GM12873 (cell line): ENCODE measurements at regions not wholly inside any gene's neighbourhood (a gene's known extent, or its start where the extent isn't known, plus 50 kb on each side); places are given as distances from the start of the nearest gene placed in this dataset.

Experiments used
- CTCF ChIP-seq: IDR thresholded peaks from 2 replicates; pipeline ENCODE4 v1.5.1; 2012; ENCODE audit warnings: low read depth, mild to moderate bottlenecking, moderate library complexity, low read length, control low read depth; ENCODE audit not compliant: insufficient read depth; ENCODE audit errors: missing control alignments

GRCh38 chr4:151983854-151984253 is 223.0 kb upstream of the GATB start:
- no peak for TF ChIP-seq CTCF

- TF ChIP-seq CTCF, result no peak
Measured at GRCh38 chr4:151979819-151980218, 219.0 kb upstream of the GATB start.

DNA sequence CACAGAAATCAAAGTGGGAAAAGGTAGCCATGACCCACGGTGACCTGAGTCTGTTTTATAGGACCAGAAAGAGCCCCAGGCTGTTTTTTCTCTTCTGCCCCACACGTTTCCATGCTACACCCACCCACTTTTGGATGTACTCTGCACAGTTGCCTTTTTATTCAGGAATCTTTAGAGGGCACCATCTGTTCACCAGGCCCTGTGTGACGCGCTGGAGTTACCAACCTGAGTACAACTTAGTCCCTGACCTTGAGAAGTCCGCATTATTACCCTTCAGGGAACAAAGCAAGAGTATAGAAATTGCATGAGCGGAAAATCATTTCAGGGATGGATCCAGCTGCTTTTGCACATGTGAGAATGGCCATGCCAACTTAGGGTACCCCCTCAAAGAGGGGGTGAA is 207.8 kb upstream of the GATB start:
- no peak for TF ChIP-seq CTCF

DNA sequence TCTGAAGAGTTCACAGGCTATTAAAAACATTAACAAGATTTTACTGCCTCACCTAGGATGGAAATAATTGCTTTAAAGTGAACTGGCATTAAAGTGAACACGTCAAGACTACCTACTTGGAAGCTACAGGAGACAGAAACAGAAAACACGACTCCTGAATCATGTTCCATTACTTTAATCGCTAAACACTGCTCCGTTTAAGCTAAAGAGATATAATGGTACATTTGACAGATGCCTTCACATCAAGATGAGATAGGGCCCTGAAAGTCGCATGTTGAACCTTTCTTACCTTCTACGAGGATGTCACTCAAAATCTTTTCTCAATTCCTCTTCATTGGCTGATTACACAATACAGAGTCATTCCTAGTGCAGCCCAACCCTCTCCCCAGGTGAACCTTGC is 206.3 kb upstream of the GATB start:
- no peak for TF ChIP-seq CTCF

DNA sequence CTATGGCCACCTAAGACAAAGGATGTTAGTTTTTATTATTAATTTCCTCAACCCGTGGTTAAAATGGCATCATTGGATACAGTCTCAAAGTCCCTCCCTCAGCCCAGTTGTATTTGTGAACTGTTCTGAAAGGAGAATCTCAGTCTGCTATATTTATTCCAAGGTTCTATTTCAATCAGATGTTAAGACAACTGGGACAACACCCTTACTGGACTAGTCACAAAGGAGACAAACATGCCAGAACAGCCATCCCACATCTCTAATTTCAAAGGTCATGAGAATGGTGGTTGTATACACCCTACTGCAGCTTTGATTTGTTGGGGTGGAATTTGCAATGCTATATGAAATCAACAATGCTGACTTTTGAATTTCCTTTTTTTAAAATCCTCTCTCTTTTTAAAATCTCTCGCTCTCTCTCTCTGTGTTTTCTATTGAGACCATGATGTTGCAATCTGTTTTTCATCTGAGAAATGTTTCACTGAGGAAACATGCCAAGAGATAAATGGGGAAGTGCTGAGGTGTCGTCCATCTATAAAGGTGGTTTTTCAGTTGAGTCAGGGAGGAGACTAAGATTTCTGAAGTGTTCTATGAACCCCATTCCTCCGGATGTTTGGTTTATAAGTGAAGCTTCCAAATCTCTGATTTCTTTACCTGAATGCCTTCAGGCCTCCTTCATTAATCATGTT is 201.5 kb upstream of the GATB start:
- no peak for TF ChIP-seq CTCF

DNA sequence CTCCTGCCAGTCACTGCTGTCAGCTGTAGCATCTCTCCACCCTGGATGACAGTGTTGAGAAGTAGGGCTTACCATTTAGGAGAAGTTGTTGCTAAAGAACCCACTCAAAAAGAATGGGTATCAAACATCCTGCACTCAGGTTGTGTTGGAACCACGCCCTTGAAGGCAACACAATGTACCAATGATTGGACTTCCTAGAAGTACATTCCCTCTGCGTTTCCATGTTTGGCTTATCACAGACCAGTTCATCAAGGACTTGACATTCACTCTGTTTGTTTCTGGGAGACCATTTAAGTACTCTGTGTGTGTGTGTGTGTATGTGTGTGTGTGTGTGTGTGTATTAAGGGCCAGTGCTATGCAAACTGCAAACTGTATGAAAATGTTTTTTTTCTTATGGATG is 200.6 kb upstream of the GATB start:
- no peak for TF ChIP-seq CTCF

GRCh38 chr4:151960449-151961230 is 199.8 kb upstream of the GATB start:
- no peak for TF ChIP-seq CTCF
